Esophagus squamous epithelium (tissue), 4 donors: ENCODE measurements at regions not wholly inside any gene's neighbourhood (a gene's known extent, or its start where the extent isn't known, plus 50 kb on each side); places are given as distances from the start of the nearest gene placed in this dataset.

Experiments used
- CTCF ChIP-seq, 6 experiments: fragments of 450-650 bp in 4 of 6; fragments of 200-600 bp in 2 of 6; sonication (generic) in 2 of 6; IDR thresholded peaks; one replicate each; pipeline ENCODE4 v1.5.1; 2016 to 2019; ENCODE audit warnings: antibody characterized with exemption in 6 of 6, mild to moderate bottlenecking in 4 of 6, moderate library complexity in 4 of 6
- POLR2A ChIP-seq, 4 donors: fragments of 450-650 bp; IDR thresholded peaks; one replicate each; pipeline ENCODE4 v1.6.1; 2017; ENCODE audit warnings: antibody characterized with exemption in 4 of 4, mild to moderate bottlenecking in 4 of 4, moderate library complexity in 3 of 4

DNA sequence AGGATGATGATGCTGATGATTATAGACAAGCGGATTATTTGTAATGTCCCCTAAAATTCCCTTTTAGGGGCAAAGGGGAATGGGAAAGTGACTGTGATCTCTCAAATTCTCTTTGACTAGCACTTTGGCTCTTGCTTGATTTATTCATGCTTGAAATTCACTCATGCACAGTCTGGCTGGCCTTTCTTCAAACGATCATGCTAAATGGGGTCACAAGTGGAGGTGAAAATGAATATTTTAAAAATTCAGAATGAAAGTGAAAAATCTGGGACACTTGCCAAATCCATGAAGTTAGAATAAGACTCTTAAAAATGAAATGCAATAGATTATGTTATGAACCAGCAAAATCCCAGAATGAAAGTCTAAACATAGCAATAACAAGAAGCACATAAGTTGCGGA lies 173.4 kb upstream of the RAI2 start:
- TF ChIP-seq CTCF (IDR thresholded peaks at IDR 0.05) (no peak), POLR2A (IDR thresholded peaks at IDR 0.05) (no peak)
